Cardiac fibroblast (primary cell): ENCODE measurements at regions not wholly inside any gene's neighbourhood (a gene's known extent, or its start where the extent isn't known, plus 50 kb on each side); places are given as distances from the start of the nearest gene placed in this dataset.
A peak's percentile ranks its signal among the peaks of the same experiment; 100 is the strongest.

Experiments
- DNase-seq, 2 donors: peaks; one replicate each; pipeline versions ENCODE4 v3.0.0 to v3.0.0-alpha.2; 2010; ENCODE audit warnings: low read depth in 2 of 2
- H3K4me3 ChIP-seq, 2 donors: replicated peaks in 1 of 2; 1 replicate in 1 of 2; 2 replicates in 1 of 2; pipeline ENCODE4 v1.5.1; 2011; ENCODE audit warnings: low read depth in 2 of 2, low read length in 2 of 2, mild to moderate bottlenecking in 2 of 2, moderate library complexity in 1 of 2
- CTCF ChIP-seq: IDR thresholded peaks from one replicate; pipeline ENCODE4 v1.5.1; 2011; ENCODE audit warnings: low read depth, mild to moderate bottlenecking, low read length, inconsistent platforms

- H3K4me3 ChIP-seq: no peak overlapping the region
- no peak for TF ChIP-seq CTCF
- no peak for DNase-seq
Measured at GRCh38 chr20:11794525-11794924, 123.2 kb upstream of the BTBD3 start.

- no peak for TF ChIP-seq CTCF
- no peak for DNase-seq
- no peak overlapping the region for H3K4me3 ChIP-seq
Measured at GRCh38 chr20:11795071-11795615, 122.5 kb upstream of the BTBD3 start.

- no peak for TF ChIP-seq CTCF
- no peak overlapping the region for H3K4me3 ChIP-seq
- DNase-seq: no peak
Measured at GRCh38 chr20:11796026-11796425, 121.7 kb upstream of the BTBD3 start.

GRCh38 chr20:11797156-11797555, 120.5 kb upstream of the BTBD3 start:
- H3K4me3 ChIP-seq: no peak overlapping the region
- TF ChIP-seq CTCF: no peak
- DNase-seq: no peak

GRCh38 chr20:11799281-11799684, 118.4 kb upstream of the BTBD3 start:
- no peak for TF ChIP-seq CTCF
- DNase-seq: no peak
- H3K4me3 ChIP-seq: no peak overlapping the region

- no peak overlapping the region for H3K4me3 ChIP-seq
- no peak for TF ChIP-seq CTCF
- peak; percentile 82 to 92 for DNase-seq
Measured at GRCh38 chr20:11807054-11808048, 110.3 kb upstream of the BTBD3 start.
